ENCODE measurements at regions not wholly inside any gene's neighbourhood (a gene's known extent, or its start where the extent isn't known, plus 50 kb on each side); places are given as distances from the start of the nearest gene placed in this dataset.

GRCh38 chr1:30174499-30174898, 548.9 kb downstream of the MATN1 start:
- no peak overlapping the region for H3K9ac ChIP-seq (ENCODE audit: low read length)
- H3K4me2 ChIP-seq (ENCODE audit: low read length) = no peak overlapping the region
- H3K9me3 ChIP-seq (ENCODE audit: insufficient read depth, low read depth, low read length) = no peaks in the 10 kb centered on the region
- Mint-ChIP-seq H3K4me3 (ENCODE audit: unreplicated experiment) (no peak overlapping the region), H3K9me3 (ENCODE audit: unreplicated experiment) (no peaks in the 10 kb centered on the region), H3K36me3 (ENCODE audit: low read depth, unreplicated experiment) (no peaks in the 10 kb centered on the region), H3K27ac (ENCODE audit: unreplicated experiment) (no peak overlapping the region), H3K27me3 (ENCODE audit: low read depth, unreplicated experiment) (peaks cover 10% of the 10 kb centered on the region), H3K4me1 (ENCODE audit: low read depth, unreplicated experiment) (peaks cover 4% of the 10 kb centered on the region)
- no peaks in the 10 kb centered on the region for H4K20me1 ChIP-seq (ENCODE audit: insufficient read depth, low read length)
- H3K4me1 ChIP-seq (ENCODE audit: insufficient read depth, low read length) = no peaks in the 10 kb centered on the region
- H2AFZ ChIP-seq (ENCODE audit: low read depth, low read length) = no peak overlapping the region
- H3K79me2 ChIP-seq (ENCODE audit: insufficient read depth, low read length) = no peaks in the 10 kb centered on the region
- FAIRE-seq (no peak), DNase-seq (ENCODE audit: low read depth) (no peak)
- no peaks in the 10 kb centered on the region for H3K36me3 ChIP-seq (ENCODE audit: insufficient read depth, low read length)
- H3K27ac ChIP-seq (ENCODE audit: low read depth, low read length) = no peak overlapping the region
- TF ChIP-seq CTCF (IDR thresholded peaks at IDR 0.05; ENCODE audit: insufficient read depth, low read depth, low read length) = no peak
- TF ChIP-seq EZH2 (IDR thresholded peaks at IDR 0.05; ENCODE audit: insufficient read depth, low read length) = no peak
- no peaks in the 10 kb centered on the region for H3K27me3 ChIP-seq (ENCODE audit: insufficient read depth, low read length)
- no peak overlapping the region for H3K4me3 ChIP-seq (ENCODE audit: insufficient read depth, low read depth, low read length)

GRCh38 chr1:30173560-30173959, 549.8 kb downstream of the MATN1 start:
- Mint-ChIP-seq H3K4me3 (ENCODE audit: unreplicated experiment) (no peak overlapping the region), H3K4me1 (ENCODE audit: low read depth, unreplicated experiment) (peaks cover 4% of the 10 kb centered on the region), H3K27me3 (ENCODE audit: low read depth, unreplicated experiment) (peaks cover 11% of the 10 kb centered on the region), H3K27ac (ENCODE audit: unreplicated experiment) (no peak overlapping the region), H3K9me3 (ENCODE audit: unreplicated experiment) (no peaks in the 10 kb centered on the region), H3K36me3 (ENCODE audit: low read depth, unreplicated experiment) (no peaks in the 10 kb centered on the region)
- Histone ChIP-seq H3K9me3 (ENCODE audit: insufficient read depth, low read depth, low read length) (no peaks in the 10 kb centered on the region), H3K27me3 (ENCODE audit: insufficient read depth, low read length) (no peaks in the 10 kb centered on the region), H3K9ac (ENCODE audit: low read length) (no peak overlapping the region), H3K27ac (ENCODE audit: low read depth, low read length) (no peak overlapping the region), H3K4me2 (ENCODE audit: low read length) (no peak overlapping the region), H3K4me3 (ENCODE audit: insufficient read depth, low read depth, low read length) (no peak overlapping the region), H4K20me1 (ENCODE audit: insufficient read depth, low read length) (no peaks in the 10 kb centered on the region), H3K4me1 (ENCODE audit: insufficient read depth, low read length) (no peaks in the 10 kb centered on the region), H3K79me2 (ENCODE audit: insufficient read depth, low read length) (no peaks in the 10 kb centered on the region), H2AFZ (ENCODE audit: low read depth, low read length) (no peak overlapping the region), H3K36me3 (ENCODE audit: insufficient read depth, low read length) (no peaks in the 10 kb centered on the region)
- FAIRE-seq (no peak), DNase-seq (ENCODE audit: low read depth) (no peak)
- TF ChIP-seq CTCF (IDR thresholded peaks at IDR 0.05; ENCODE audit: insufficient read depth, low read depth, low read length) = no peak
- TF ChIP-seq EZH2 (IDR thresholded peaks at IDR 0.05; ENCODE audit: insufficient read depth, low read length) = no peak

- no peak overlapping the region for H3K9ac ChIP-seq (ENCODE audit: low read length)
- TF ChIP-seq CTCF (IDR thresholded peaks at IDR 0.05; ENCODE audit: insufficient read depth, low read depth, low read length) (no peak), EZH2 (IDR thresholded peaks at IDR 0.05; ENCODE audit: insufficient read depth, low read length) (no peak)
- no peaks in the 10 kb centered on the region for H3K36me3 ChIP-seq (ENCODE audit: insufficient read depth, low read length)
- no peaks in the 10 kb centered on the region for H3K27me3 ChIP-seq (ENCODE audit: insufficient read depth, low read length)
- H3K36me3 Mint-ChIP-seq (ENCODE audit: low read depth, unreplicated experiment) = no peaks in the 10 kb centered on the region
- no peak overlapping the region for H2AFZ ChIP-seq (ENCODE audit: low read depth, low read length)
- no peak overlapping the region for H3K4me3 ChIP-seq (ENCODE audit: insufficient read depth, low read depth, low read length)
- H3K9me3 ChIP-seq (ENCODE audit: insufficient read depth, low read depth, low read length) = no peaks in the 10 kb centered on the region
- FAIRE-seq (no peak), DNase-seq (ENCODE audit: low read depth) (no peak)
- H3K79me2 ChIP-seq (ENCODE audit: insufficient read depth, low read length) = no peaks in the 10 kb centered on the region
- H3K4me3 Mint-ChIP-seq (ENCODE audit: unreplicated experiment) = no peak overlapping the region
- H3K27ac ChIP-seq (ENCODE audit: low read depth, low read length) = no peak overlapping the region
- H3K4me1 ChIP-seq (ENCODE audit: insufficient read depth, low read length) = no peaks in the 10 kb centered on the region
- no peak overlapping the region for H3K27ac Mint-ChIP-seq (ENCODE audit: unreplicated experiment)
- H3K27me3 Mint-ChIP-seq (ENCODE audit: low read depth, unreplicated experiment) = peaks cover 13% of the 10 kb centered on the region
- no peaks in the 10 kb centered on the region for H3K9me3 Mint-ChIP-seq (ENCODE audit: unreplicated experiment)
- peaks cover 4% of the 10 kb centered on the region for H3K4me1 Mint-ChIP-seq (ENCODE audit: low read depth, unreplicated experiment)
- no peaks in the 10 kb centered on the region for H4K20me1 ChIP-seq (ENCODE audit: insufficient read depth, low read length)
- no peak overlapping the region for H3K4me2 ChIP-seq (ENCODE audit: low read length)
These were observed 550.6 kb downstream of the MATN1 start for GRCh38 chr1:30172757-30173156.
